ENCODE measurements at regions not wholly inside any gene's neighbourhood (a gene's known extent, or its start where the extent isn't known, plus 50 kb on each side); places are given as distances from the start of the nearest gene placed in this dataset.

DNA sequence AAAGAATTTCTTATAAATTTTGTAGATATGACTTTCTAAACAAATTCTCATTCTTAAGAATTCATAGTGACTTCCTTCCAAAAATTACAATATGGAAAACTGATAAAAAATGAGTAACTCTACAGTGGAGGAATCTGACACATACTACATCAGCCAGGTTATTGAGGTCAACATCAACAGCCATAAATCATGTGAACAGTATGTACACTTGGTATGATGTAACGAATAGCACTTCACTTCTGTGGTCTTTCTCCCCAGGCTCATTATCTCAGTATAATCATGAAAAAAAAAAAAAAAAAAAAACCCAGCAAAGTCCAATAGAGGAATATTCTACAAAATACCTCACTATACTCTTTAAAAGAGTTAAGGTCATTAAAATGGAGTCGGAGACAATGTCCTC is 111.2 kb upstream of the SUCLG2 start:
- no peak for DNase-seq

DNA sequence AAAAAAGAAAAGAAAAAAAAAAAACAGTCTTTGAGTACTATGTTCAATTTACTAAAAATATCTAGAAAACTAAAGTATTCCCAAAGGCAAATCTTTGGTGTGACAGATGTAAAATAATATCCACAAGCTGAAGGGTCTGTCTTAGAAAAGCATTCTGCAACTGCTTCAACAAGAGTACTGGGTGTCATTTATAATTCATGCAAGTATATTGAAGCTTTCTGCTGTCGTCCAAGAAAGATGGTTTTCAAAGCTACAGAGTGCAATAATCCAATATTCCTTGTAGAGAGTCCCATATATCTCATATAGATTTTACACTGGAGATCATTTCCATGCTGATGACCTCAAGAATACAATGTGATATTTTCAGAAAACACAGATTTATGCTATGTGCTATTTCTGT is 90.9 kb upstream of the SUCLG2 start:
- DNase-seq: no peak

DNA sequence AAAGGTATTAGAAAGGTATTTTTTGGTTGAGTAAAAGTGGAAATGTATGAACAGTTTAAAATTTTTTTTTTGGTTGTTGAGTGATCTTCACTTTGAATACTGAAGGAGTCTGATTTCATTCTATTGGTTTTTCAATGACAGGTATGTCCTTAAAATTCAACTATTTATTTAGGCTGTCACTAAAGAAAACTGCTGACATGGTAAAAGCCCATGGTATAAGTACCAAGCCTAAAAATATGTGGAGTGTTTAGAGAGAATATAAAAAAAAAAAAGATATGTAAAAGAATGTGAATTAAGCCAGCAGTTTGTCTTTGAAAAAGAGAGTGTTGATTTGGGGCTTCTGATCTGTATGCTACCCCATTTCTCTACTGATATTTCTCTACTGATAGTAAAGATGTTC is 90.3 kb upstream of the SUCLG2 start:
- DNase-seq: no peak

DNA sequence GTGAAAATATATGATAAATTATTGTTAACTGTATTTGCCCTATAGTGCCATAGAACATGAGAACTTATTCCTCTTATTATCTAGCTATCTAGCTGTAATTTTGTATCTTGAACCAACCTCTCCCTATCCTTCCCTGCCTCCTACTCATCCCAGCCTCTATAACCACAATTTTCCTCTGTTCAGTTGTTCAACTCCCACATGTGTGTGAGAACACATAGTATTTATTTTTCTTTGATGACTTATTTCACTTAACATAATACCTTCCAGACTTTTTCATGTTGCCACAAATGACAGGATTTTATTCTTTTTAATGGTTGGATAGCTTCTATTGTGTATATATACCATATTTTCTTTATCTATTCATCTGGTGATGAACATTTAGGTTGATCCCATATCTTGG is 85.4 kb upstream of the SUCLG2 start:
- no peak for DNase-seq

DNA sequence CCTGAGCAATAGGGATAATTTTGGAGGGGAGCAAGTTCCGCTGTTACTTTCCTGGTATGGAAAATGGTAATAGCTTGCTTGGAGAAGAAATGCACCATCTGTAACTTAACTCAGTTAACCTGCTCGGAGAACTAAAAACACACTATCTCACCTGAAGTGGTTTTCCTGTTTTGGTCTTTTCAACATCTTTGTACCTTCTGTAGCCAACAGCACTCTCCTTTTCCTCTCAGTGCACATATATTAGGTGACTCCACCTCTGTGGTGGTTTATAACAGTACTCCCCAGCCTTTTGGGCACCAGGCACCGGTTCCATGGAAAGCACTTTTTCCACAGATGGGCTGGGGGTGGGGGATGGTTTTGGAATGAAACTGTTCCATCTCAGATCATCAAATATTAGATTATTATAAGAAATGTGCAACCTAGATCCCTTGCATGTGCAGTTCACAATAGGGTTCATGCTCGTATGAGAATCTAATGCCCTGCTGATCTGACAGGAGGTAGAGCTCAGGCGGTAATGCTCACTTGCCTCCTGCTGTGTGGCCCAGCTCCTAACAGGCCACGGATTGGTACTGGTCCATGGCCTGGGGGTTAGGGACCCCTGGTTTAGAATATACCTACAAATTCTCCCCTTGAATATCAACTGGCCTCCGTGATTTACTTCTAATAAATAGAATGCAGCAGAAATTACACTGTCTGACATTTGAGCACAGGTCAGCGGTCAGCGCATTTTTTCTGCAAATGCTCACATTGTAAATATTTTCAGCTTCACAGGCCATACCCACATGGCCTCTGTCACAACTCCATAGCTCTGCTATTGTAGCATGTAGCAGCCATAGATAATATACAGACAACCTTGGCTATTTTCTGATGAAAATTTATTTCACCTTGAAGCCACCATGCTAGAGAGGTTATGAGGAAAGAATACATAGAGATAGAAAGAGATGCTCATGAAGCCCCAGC is 83.8 kb upstream of the SUCLG2 start:
- no peak for DNase-seq

DNA sequence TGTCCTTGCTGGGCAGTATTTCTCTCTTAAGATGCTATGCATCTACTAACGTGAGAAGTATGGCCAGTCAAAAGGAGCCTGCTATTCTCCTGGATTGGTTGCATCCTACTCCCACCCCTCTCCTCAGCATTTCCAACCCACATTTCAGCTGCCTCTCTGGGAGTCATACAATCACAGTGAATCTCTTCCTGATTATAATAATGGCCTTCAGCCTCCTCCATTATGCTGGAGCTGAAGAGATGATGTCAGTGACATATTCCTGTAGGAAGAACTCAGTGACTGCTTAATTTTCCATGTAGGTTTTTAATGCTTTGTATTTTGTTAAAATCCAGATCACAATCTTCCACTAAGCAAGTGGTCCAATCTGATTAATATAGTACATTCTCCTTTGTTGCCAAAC is 82.7 kb upstream of the SUCLG2 start:
- no peak for DNase-seq

DNA sequence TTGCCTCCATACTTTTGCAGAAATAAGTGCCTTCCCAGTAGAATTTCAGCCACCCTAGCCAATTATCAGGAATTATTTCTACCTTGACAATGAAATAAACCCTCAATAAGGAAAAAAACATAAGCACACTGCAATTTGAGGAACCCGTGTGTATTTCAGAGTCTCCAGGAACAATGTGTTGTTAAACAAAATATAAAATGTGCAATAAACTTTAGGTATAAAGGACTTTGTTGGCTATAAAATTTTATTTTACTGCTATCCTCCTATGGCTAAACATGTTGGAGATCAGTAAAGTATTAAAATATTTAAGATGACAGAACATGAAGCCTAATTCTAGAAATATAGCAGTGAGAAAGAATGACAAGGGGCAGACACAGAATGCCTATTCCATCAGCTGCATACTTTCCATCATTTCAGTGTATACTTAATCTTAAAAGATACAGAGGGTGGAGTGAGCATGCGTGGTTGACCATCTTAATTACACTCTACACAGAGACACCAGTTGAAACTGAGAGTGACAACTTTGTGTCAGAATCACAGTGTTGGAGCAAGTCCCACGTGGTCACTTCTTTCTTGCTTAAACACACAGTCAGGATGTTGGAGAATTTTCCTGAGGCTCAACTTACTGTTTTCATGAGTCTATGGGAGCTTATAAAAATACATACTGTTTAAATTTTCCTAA is 79.0 kb upstream of the SUCLG2 start:
- DNase-seq: no peak

DNA sequence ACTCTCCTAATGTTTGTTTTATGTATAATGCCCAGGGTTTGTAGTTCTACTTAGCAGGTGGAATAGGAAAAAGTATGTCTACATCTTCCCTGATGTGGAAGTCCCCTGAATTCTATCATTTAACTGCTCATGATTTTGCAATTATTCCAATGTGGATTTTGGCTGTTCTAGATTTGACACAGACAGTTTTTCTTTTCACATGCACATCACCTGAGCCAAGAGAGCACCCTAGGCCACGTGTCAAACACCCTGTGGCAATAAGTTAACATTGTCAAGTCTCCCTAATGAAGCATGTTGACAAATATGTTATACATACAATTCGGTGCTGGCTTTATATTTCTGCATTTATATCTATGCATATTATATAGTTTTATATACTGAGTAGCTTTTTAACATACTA is 70.0 kb upstream of the SUCLG2 start:
- DNase-seq: no peak

DNA sequence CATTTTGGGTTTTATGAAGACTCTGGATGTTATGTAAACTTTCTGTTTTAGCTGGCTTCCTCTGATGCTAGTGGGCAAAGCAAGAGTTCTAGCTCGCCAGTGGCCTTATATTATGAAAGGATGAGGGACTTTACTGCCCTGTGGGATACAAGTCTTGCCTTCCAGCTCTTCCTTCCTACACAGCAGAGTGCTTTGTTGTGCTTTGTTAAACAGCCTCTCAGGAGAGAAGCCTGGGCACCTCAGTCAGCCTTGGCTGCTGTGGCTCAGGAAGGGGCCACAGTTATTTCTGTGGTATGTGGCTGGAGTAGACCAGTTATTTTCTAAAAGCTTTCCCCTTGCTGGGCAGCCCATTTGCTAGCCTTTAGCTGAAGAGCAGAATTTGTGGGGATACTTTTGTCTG is 69.5 kb upstream of the SUCLG2 start:
- DNase-seq: no peak

DNA sequence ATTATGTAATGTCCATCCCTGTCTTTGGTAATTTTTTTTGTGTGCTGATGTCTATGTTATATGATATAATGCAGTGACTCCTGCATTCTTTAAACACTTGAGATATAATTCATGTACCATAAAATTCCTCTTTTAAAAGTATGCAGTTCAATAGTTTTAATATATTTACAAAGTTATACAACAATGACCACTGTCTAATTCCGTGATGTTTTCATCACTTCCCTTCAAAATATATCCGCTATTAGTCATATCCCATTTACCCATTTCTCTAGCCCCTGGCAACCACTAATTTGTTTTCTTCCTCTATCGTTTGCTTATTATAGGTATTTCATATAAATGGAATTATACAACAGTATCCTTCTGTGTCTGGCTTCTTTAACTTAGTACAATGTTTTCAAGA is 64.9 kb upstream of the SUCLG2 start:
- DNase-seq: no peak

DNA sequence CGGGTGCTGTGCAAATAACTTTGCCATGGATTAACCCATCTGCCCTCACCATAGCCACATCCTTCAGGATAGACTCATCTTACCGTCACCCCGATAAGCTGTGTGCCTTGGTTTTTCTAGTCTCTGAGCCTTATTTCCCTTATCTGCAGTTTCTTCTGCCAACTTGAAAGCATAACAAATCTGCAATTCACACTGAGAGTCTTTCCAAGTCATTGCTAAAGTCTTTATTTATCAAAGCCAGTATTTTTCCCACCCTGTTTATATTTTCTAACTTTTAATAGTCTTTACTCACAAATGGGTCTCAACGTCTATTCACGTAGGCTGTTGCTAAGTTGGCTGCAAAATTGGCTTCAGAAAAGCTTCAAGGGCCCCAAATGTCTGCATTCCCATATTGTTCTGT is 61.6 kb upstream of the SUCLG2 start:
- DNase-seq: no peak

DNA sequence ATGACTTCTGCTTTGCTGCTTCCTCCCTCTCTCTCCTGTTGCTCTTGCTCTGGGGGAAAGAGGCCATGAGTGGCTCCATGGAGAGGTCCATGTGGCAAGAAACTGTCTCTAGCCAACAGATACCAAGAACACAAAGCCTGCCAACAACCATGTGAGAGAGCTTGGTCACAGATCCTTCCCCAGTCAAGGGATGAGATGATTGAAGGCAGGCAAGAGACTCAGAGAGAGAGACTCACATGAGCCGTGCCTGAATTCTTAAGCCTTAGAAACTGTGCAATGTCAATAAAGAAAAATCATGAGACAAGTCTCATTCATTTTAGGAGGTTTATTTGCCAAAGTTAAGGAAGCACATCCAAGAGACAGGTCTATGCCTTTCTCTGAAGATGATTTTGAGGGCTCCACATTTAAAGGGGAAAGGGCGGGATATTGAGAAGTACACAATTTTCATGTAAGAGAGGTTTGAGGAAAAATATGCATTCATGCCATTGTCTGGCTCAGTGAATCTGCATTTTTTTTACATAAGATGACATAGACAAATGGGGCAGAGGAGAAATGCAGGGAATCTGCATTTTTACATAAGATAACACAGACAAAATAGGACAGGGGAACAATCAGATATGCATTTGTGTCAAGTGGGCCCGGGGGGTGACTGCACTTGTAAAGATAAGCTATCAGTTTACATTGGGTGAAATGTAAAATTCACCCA is 59.5 kb upstream of the SUCLG2 start:
- DNase-seq: no peak

DNA sequence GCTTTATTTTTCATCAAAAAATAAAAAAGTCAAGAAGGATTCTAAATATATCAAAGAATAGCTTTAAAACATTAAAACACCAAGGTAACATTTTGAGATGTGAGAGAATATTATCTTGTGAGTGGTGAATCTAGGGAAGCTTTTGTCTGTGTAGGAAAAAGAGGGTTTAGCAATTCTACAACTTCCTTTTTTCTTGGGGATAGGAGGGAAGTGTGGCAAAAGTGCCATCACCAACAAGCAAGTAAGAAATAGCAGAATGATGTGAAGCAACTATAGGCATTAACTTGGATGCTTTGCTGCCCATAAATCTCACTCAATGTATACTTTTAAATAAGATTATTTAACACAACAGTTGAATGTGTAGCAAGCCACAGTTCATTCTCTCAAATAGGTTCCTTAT is 57.8 kb upstream of the SUCLG2 start:
- no peak for DNase-seq

DNA sequence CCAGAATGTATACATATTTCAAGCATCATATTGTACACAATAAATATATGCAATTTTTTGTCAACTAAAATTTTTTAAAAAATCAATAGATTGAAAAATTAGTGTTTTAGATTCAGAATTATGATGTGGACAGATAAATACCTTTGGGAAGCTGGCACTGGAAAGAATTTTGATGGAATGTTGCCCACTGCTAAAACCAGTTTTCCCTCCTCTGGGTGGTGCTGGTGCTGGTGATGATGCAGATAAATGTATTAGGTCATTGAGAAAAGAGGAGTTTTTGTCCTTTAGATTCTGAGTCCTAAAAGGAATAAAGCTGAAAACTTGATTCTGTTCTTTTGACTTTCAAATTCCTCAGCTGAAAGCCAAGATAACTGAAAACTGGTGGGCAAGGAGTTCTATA is 56.0 kb upstream of the SUCLG2 start:
- DNase-seq: no peak

DNA sequence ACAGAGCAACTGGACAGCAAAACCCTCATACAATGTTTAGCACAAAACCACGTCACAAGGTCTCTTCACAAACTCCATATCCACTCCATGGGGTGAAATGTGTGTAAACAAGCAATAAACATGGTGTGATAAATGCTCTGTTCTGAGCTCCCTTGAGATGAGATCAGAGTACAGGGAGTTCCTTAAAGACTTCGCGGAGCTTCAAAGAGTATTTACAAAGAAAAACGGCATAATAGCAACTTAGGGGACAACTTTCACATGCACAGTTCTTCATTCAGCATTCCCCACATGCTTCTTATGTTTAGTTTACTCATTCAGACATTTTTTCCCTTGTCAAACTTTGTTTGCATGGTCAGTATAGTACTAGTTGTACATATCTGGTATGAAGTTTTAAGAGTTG is 52.5 kb upstream of the SUCLG2 start:
- no peak for DNase-seq

DNA sequence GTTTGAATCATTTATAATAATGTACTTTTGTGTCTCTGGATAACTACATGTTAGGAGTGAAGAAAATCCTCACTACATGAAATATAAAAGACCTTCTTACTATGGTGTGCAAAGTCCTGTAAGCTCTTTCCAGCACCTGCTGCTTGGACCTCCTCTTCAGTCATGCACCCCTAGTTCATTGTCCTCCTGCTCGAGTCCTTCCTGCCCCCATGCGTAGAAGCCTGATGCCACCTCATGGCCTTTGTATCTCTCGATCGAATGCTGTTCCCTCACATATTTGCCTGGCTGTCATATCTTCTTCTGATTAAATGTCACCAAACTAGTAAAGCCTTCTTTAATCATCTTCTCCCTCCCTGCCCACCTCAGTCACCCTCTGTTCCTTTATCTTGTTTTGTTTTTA is 49.9 kb upstream of the SUCLG2 start:
- no peak for DNase-seq
